RWPE2 (cell line): ENCODE measurements at regions not wholly inside any gene's neighbourhood (a gene's known extent, or its start where the extent isn't known, plus 50 kb on each side); places are given as distances from the start of the nearest gene placed in this dataset.

Experiments used
- ATAC-seq: fragments of 200-7000 bp; cut with Tn5 transposase; 3 replicates; pipeline ENCODE4 v1.9.1; 2021; ENCODE audit warnings: low read depth
- DNase-seq: peaks from one replicate; pipeline ENCODE4 v3.0.0-alpha.2; 2020; ENCODE audit warnings: low spot score
- H3K27ac ChIP-seq: fragments of 450-650 bp; 2 replicates; pipeline ENCODE4 v1.5.1; 2017; ENCODE audit warnings: mild to moderate bottlenecking; ENCODE audit not compliant: poor library complexity, severe bottlenecking
- H3K27me3 ChIP-seq: fragments of 250-450 bp; sonication (Bioruptor Pico); 2 replicates; pipeline ENCODE4 v1.5.1; 2021; ENCODE audit warnings: mild to moderate bottlenecking, moderate library complexity; ENCODE audit not compliant: insufficient read depth, poor library complexity, severe bottlenecking
- H3K36me3 ChIP-seq: fragments of 250-450 bp; sonication (Bioruptor Pico); 2 replicates; pipeline ENCODE4 v1.5.1; 2020; ENCODE audit warnings: low read depth, mild to moderate bottlenecking, moderate library complexity
- H3K4me1 ChIP-seq: fragments of 250-450 bp; sonication (Bioruptor Pico); 2 replicates; pipeline ENCODE4 v1.5.1; 2021; ENCODE audit warnings: mild to moderate bottlenecking, moderate library complexity; ENCODE audit not compliant: insufficient read depth, poor library complexity, severe bottlenecking
- H3K4me3 ChIP-seq: fragments of 250-450 bp; sonication (Bioruptor Pico); 2 replicates; pipeline ENCODE4 v1.5.1; 2021; ENCODE audit warnings: mild to moderate bottlenecking, moderate library complexity; ENCODE audit not compliant: severe bottlenecking
- H3K9me3 ChIP-seq: fragments of 250-450 bp; sonication (Bioruptor Pico); 2 replicates; pipeline ENCODE4 v1.5.1; 2021; ENCODE audit warnings: mild to moderate bottlenecking, moderate library complexity; ENCODE audit not compliant: severe bottlenecking
- TF ChIP-seq, protein P1 (sequence below): fragments of 450-650 bp; IDR thresholded peaks from one replicate; pipeline ENCODE4 v1.5.1; 2017; ENCODE audit warnings: mild to moderate bottlenecking, moderate library complexity; ENCODE audit not compliant: poor library complexity, severe bottlenecking

- Histone ChIP-seq H3K4me3 (no peak overlapping the region), H3K27ac (no peak overlapping the region), H3K4me1 (no peaks in the 10 kb centered on the region), H3K27me3 (peaks cover 100% of the 10 kb centered on the region), H3K36me3 (no peaks in the 10 kb centered on the region), H3K9me3 (no peaks in the 10 kb centered on the region)
- TF ChIP-seq, protein P1, sequence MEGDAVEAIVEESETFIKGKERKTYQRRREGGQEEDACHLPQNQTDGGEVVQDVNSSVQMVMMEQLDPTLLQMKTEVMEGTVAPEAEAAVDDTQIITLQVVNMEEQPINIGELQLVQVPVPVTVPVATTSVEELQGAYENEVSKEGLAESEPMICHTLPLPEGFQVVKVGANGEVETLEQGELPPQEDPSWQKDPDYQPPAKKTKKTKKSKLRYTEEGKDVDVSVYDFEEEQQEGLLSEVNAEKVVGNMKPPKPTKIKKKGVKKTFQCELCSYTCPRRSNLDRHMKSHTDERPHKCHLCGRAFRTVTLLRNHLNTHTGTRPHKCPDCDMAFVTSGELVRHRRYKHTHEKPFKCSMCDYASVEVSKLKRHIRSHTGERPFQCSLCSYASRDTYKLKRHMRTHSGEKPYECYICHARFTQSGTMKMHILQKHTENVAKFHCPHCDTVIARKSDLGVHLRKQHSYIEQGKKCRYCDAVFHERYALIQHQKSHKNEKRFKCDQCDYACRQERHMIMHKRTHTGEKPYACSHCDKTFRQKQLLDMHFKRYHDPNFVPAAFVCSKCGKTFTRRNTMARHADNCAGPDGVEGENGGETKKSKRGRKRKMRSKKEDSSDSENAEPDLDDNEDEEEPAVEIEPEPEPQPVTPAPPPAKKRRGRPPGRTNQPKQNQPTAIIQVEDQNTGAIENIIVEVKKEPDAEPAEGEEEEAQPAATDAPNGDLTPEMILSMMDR, result no peak
- no peak for DNase-seq
- no peak for ATAC-seq
Observed at GRCh38 chr20:60482221-60483008, 524.2 kb downstream of the CDH26 start.

GRCh38 chr20:60483371-60483770, 525.1 kb downstream of the CDH26 start:
- no peak for ATAC-seq
- Histone ChIP-seq H3K27me3 (peaks cover 100% of the 10 kb centered on the region), H3K4me3 (no peak overlapping the region), H3K4me1 (no peaks in the 10 kb centered on the region), H3K27ac (no peak overlapping the region), H3K9me3 (no peaks in the 10 kb centered on the region), H3K36me3 (no peaks in the 10 kb centered on the region)
- TF ChIP-seq, protein P1, result no peak
- DNase-seq, result no peak

GRCh38 chr20:60484316-60484715, 526.1 kb downstream of the CDH26 start:
- no peaks in the 10 kb centered on the region for H3K4me1 ChIP-seq
- peaks cover 100% of the 10 kb centered on the region for H3K27me3 ChIP-seq
- DNase-seq (no peak), ATAC-seq (no peak)
- TF ChIP-seq, protein P1, result no peak
- no peak overlapping the region for H3K4me3 ChIP-seq
- no peak overlapping the region for H3K27ac ChIP-seq
- H3K36me3 ChIP-seq, result no peaks in the 10 kb centered on the region
- no peaks in the 10 kb centered on the region for H3K9me3 ChIP-seq

DNA sequence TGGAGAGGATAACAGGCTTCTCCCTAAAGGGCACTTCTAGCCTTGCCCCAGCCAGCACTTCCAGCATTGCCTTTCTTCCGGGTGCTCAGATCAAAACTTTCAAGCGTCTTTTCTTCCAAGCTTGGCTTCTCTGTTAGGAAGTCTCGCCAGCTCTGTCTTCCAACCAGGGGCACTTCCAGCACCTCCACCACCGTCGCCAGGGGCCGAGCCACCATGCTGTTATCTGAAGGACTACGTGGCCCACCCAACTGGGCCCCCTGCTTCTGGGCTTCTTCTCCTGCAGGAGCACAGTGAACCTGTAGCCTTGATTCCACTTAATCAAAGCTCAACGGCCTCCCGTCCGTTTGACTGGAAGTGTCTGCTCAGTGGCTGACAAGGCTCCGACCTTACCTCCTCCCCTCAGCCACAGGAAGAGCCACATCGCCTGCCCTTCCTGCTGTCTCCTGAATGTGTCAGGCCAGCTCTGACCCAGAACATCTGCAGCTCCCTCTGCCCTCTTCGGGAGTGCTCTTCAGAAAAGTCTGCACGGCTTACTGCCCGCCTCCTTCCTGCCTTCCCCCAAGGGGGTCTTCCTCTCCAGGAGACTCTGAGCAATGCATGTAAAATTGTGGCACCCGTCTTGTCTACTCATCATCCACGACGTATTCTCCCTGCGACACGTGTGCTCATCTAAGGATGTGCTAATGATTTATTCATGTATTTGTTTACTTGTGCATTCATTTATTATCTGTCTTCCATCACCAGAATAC, 527.0 kb downstream of the CDH26 start:
- H3K27me3 ChIP-seq, result peaks cover 100% of the 10 kb centered on the region
- H3K27ac ChIP-seq, result no peak overlapping the region
- H3K4me3 ChIP-seq, result no peak overlapping the region
- no peaks in the 10 kb centered on the region for H3K9me3 ChIP-seq
- DNase-seq, result no peak
- TF ChIP-seq, protein P1, result no peak
- no peaks in the 10 kb centered on the region for H3K4me1 ChIP-seq
- no peaks in the 10 kb centered on the region for H3K36me3 ChIP-seq
- no peak for ATAC-seq
